ENCODE measurements at regions not wholly inside any gene's neighbourhood (a gene's known extent, or its start where the extent isn't known, plus 50 kb on each side); places are given as distances from the start of the nearest gene placed in this dataset.
"Not testable (repeated sequence)": the region's sequence is repeated elsewhere in the genome, so short reads cannot be mapped to it uniquely, and the experiment has no call there.

DNA sequence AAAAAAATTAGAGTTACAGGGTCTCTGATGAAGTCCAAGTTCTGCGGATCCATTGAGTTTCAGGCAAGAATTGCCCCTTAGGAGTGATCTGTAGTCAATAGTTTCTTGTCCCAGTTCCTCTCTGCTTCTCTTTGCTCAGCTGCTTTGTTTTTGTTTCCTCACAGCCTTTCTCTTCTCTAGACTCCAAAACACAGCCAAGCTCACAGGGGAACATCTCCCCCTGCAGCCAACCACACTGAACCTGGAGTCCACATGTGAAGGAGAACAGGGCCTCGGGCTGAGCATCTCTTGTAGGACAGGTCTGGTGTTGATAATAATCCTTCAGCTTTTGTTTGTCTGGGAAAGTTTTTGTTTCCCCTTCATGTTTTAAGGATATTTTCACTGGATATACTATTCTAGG, 202.6 kb upstream of the ATP10A start:
- DNase-seq, result no peak
- intact Hi-C loops (cut with micrococcal nuclease; ENCODE audit: unreplicated experiment), result no loop called here
- Mint-ChIP-seq H3K27me3 (ENCODE audit: unreplicated experiment) (no peaks in the 10 kb centered on the region), H3K36me3 (ENCODE audit: insufficient read depth, unreplicated experiment) (no peaks in the 10 kb centered on the region), H3K27ac (ENCODE audit: unreplicated experiment) (no peak overlapping the region), H3K4me3 (ENCODE audit: low read depth, unreplicated experiment) (no peak overlapping the region), H3K9me3 (ENCODE audit: low read depth, unreplicated experiment) (no peaks in the 10 kb centered on the region), H3K4me1 (ENCODE audit: low read depth, unreplicated experiment) (no peaks in the 10 kb centered on the region)
- CTCF ChIA-PET, result no interaction called here
- TF ChIP-seq, protein P1, sequence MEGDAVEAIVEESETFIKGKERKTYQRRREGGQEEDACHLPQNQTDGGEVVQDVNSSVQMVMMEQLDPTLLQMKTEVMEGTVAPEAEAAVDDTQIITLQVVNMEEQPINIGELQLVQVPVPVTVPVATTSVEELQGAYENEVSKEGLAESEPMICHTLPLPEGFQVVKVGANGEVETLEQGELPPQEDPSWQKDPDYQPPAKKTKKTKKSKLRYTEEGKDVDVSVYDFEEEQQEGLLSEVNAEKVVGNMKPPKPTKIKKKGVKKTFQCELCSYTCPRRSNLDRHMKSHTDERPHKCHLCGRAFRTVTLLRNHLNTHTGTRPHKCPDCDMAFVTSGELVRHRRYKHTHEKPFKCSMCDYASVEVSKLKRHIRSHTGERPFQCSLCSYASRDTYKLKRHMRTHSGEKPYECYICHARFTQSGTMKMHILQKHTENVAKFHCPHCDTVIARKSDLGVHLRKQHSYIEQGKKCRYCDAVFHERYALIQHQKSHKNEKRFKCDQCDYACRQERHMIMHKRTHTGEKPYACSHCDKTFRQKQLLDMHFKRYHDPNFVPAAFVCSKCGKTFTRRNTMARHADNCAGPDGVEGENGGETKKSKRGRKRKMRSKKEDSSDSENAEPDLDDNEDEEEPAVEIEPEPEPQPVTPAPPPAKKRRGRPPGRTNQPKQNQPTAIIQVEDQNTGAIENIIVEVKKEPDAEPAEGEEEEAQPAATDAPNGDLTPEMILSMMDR (IDR thresholded peaks at IDR 0.05; ENCODE audit: unreplicated experiment), result no peak
- no TSS peak for BruUV-seq (replicated peaks)

DNA sequence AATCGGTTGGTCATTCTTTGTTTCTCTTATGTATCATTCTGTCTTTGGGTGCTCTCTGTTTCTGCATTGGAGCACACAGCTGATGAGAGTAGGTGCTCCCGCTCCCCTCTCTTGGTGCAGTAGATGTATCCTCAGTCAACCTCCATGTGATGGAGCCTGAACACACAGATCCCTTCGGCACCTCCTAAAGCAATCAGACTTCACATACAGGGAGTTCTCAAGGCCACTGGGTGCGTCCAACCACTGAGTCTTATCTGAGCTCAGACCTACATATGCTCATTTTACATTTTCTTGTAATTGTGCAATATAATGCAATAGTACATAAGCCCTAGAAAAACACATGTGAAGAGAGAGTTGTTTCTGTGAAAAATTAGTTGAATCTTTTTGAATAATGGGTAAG, 198.1 kb upstream of the ATP10A start:
- no peak overlapping the region for H3K27ac Mint-ChIP-seq (ENCODE audit: unreplicated experiment)
- CTCF ChIA-PET, result no interaction called here
- H3K27me3 Mint-ChIP-seq (ENCODE audit: unreplicated experiment), result no peaks in the 10 kb centered on the region
- H3K4me3 Mint-ChIP-seq (ENCODE audit: low read depth, unreplicated experiment), result no peak overlapping the region
- DNase-seq, result no peak
- H3K4me1 Mint-ChIP-seq (ENCODE audit: low read depth, unreplicated experiment), result no peaks in the 10 kb centered on the region
- TF ChIP-seq, protein P1 (IDR thresholded peaks at IDR 0.05; ENCODE audit: unreplicated experiment), result no peak
- H3K36me3 Mint-ChIP-seq (ENCODE audit: insufficient read depth, unreplicated experiment), result no peaks in the 10 kb centered on the region
- H3K9me3 Mint-ChIP-seq (ENCODE audit: low read depth, unreplicated experiment), result no peaks in the 10 kb centered on the region
- intact Hi-C loops (cut with micrococcal nuclease; ENCODE audit: unreplicated experiment), result no loop called here
- no TSS peak for BruUV-seq (replicated peaks)

DNA sequence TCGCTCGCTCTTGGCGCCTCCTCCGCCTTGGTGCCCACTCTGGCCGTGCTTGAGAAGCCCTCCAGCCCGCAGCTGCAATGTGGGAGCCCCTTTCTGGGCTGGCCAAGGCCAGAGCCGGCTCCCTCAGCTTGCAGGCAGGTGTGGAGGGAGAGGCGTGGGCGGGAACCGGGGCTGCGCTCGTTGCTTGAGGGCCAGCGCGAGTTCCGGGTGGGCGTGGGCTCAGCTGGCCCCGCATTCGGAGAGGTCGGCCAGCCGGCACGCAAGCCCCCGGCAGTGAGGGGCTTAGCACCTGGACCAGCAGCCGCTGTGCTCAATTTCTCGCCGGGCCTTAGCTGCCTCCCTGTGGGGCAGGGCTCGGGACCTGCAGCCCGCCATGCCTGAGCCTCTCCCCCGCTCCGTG, 193.6 kb upstream of the ATP10A start:
- H3K36me3 Mint-ChIP-seq (ENCODE audit: insufficient read depth, unreplicated experiment); H3K27ac Mint-ChIP-seq (ENCODE audit: unreplicated experiment); CTCF ChIA-PET; DNase-seq; H3K4me1 Mint-ChIP-seq (ENCODE audit: low read depth, unreplicated experiment); H3K4me3 Mint-ChIP-seq (ENCODE audit: low read depth, unreplicated experiment); intact Hi-C loops (cut with micrococcal nuclease; ENCODE audit: unreplicated experiment); BruUV-seq (replicated peaks); H3K9me3 Mint-ChIP-seq (ENCODE audit: low read depth, unreplicated experiment): not testable (repeated sequence)
- peaks cover 25% of the 10 kb centered on the region for H3K27me3 Mint-ChIP-seq (ENCODE audit: unreplicated experiment)

DNA sequence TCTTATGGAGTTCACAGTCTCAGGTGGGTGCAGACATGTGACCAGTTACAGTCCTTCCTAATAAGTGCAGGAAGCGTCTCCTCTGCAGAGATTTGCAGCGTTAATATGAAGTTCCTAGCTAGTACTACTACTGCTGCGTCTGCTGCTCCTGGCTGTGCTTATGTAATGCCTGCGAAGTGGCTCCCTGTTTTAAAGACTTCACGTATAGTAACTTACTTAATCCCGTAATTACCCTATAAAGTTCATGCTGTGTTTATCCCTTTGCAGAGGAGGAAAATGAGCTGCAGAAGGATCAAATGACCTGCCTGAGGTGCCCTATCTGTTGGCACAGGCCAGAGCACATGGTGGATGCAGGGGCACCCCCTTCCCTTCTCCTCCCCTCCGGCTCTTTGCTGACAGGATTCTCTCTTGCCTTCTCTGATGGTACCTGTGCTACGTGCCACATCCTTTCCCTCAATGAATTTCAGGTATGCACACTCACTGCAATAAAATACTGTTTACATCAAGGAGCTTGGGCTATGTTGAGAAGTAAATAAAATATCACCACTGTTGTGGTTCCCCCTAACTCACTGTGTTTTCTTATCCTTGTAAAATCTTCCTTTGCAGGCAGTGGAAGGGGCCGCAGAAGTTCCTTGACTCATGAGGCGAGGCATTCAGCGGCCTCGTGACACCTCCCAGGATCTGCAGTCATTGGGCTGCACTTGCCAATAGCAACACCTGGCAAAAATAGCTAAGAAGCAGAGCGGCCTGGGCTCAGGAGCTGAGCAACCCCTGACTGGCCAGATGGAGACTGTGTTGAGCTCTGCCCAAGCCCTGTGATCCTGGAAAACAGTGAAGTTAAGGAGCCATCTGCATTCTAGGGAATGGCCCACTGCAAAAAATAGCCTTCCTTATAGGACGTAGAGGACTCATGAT, 188.9 kb upstream of the ATP10A start:
- no peaks in the 10 kb centered on the region for H3K4me1 Mint-ChIP-seq (ENCODE audit: low read depth, unreplicated experiment)
- BruUV-seq (replicated peaks), result no TSS peak
- DNase-seq, result no peak
- peaks cover 25% of the 10 kb centered on the region for H3K27me3 Mint-ChIP-seq (ENCODE audit: unreplicated experiment)
- intact Hi-C loops (cut with micrococcal nuclease; ENCODE audit: unreplicated experiment), result no loop called here
- TF ChIP-seq, protein P1 (IDR thresholded peaks at IDR 0.05; ENCODE audit: unreplicated experiment), result no peak
- H3K9me3 Mint-ChIP-seq (ENCODE audit: low read depth, unreplicated experiment), result no peaks in the 10 kb centered on the region
- H3K4me3 Mint-ChIP-seq (ENCODE audit: low read depth, unreplicated experiment), result no peak overlapping the region
- CTCF ChIA-PET, result no interaction called here
- no peaks in the 10 kb centered on the region for H3K36me3 Mint-ChIP-seq (ENCODE audit: insufficient read depth, unreplicated experiment)
- no peak overlapping the region for H3K27ac Mint-ChIP-seq (ENCODE audit: unreplicated experiment)

DNA sequence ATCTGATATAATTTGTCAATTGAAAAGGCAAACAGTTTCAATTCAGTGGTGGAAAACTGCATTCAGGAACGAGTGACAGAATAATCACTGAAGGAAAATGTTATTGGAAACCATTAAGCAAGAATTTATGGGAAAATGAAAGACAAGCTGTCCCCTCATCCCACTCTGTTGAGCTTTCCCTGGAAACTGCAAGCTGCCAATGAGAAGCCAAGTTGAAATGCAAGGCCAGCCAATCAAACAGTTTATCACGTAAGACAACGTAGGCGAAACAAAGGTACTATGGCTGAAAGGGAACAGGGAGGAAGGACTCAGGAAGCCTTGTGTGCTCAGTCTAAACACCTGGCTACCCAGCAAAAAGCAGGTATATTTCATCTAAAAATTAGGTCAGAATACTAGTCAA, 187.9 kb upstream of the ATP10A start:
- H3K36me3 Mint-ChIP-seq (ENCODE audit: insufficient read depth, unreplicated experiment), result no peaks in the 10 kb centered on the region
- CTCF ChIA-PET, result no interaction called here
- H3K9me3 Mint-ChIP-seq (ENCODE audit: low read depth, unreplicated experiment), result no peaks in the 10 kb centered on the region
- H3K4me1 Mint-ChIP-seq (ENCODE audit: low read depth, unreplicated experiment), result no peaks in the 10 kb centered on the region
- intact Hi-C loops (cut with micrococcal nuclease; ENCODE audit: unreplicated experiment), result no loop called here
- H3K4me3 Mint-ChIP-seq (ENCODE audit: low read depth, unreplicated experiment), result no peak overlapping the region
- peaks cover 25% of the 10 kb centered on the region for H3K27me3 Mint-ChIP-seq (ENCODE audit: unreplicated experiment)
- DNase-seq, result no peak
- H3K27ac Mint-ChIP-seq (ENCODE audit: unreplicated experiment), result no peak overlapping the region
- TF ChIP-seq, protein P1 (IDR thresholded peaks at IDR 0.05; ENCODE audit: unreplicated experiment), result no peak
- no TSS peak for BruUV-seq (replicated peaks)

Measured in Calu3 (cell line).